PC-3 (cell line): ENCODE measurements at regions not wholly inside any gene's neighbourhood (a gene's known extent, or its start where the extent isn't known, plus 50 kb on each side); places are given as distances from the start of the nearest gene placed in this dataset.

Source experiments
- EZH2 ChIP-seq: fragments of 300-600 bp; sonication (generic); IDR thresholded peaks from one replicate; pipeline ENCODE4 v1.6.1; 2017; ENCODE audit warnings: antibody characterized with exemption, mild to moderate bottlenecking, low read length; ENCODE audit not compliant: unreplicated experiment
- TF ChIP-seq, protein P1 (sequence below): fragments of 300-600 bp; sonication (generic); conservative IDR thresholded peaks from 2 replicates; pipeline ENCODE4 v1.5.1; 2017; ENCODE audit warnings: antibody characterized with exemption, low read depth, mild to moderate bottlenecking, low read length

DNA sequence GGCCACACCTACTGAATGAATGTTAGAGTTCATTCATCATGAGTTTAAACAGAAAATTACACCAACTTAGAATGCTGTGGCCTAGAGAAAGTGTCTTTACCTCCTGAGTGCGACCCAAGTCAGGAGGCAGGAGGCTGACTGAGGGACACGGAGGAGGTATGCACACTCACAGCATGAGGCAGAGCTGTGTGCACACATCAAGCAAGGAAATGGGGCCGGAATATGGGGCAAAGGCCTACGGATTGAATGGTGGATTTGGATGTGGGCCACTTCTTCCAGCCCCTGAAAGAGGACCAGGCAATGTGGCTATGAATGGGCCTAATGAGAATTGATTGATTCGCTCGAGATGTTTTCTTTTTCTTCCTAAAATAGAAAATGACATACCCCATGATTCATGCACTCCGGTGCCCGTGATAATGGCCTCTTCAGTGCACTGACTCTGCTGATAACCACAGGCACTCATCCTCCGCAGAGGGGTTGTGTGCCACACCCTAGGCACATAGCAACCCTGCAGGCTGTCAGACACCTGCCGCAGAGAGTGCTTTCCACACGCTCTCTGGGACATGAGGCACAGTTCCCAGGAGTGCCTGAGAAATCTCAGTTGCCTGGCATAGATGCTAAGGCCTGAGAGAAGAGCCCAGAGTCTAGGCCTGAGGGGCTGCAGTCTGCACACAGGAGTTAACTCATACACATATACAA is 155.5 kb downstream of the GLUL start:
- TF ChIP-seq, protein P1, sequence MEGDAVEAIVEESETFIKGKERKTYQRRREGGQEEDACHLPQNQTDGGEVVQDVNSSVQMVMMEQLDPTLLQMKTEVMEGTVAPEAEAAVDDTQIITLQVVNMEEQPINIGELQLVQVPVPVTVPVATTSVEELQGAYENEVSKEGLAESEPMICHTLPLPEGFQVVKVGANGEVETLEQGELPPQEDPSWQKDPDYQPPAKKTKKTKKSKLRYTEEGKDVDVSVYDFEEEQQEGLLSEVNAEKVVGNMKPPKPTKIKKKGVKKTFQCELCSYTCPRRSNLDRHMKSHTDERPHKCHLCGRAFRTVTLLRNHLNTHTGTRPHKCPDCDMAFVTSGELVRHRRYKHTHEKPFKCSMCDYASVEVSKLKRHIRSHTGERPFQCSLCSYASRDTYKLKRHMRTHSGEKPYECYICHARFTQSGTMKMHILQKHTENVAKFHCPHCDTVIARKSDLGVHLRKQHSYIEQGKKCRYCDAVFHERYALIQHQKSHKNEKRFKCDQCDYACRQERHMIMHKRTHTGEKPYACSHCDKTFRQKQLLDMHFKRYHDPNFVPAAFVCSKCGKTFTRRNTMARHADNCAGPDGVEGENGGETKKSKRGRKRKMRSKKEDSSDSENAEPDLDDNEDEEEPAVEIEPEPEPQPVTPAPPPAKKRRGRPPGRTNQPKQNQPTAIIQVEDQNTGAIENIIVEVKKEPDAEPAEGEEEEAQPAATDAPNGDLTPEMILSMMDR, result no peak
- no peak for TF ChIP-seq EZH2
